Ascending aorta (tissue), 2 donors: ENCODE measurements at regions not wholly inside any gene's neighbourhood (a gene's known extent, or its start where the extent isn't known, plus 50 kb on each side); places are given as distances from the start of the nearest gene placed in this dataset.

Experiments
- DNase-seq, 2 donors: peaks; one replicate each; pipeline ENCODE4 v3.0.0-alpha.2; 2019; ENCODE audit warnings: low spot score in 2 of 2
- H3K27ac ChIP-seq, 2 donors: fragments of 200-600 bp; sonication (generic); one replicate each; pipeline ENCODE4 v1.5.1; 2016 to 2017; ENCODE audit warnings: mild to moderate bottlenecking in 1 of 2
- H3K27me3 ChIP-seq: fragments of 200-600 bp; sonication (generic); one replicate; pipeline ENCODE4 v1.5.1; 2017
- H3K36me3 ChIP-seq, 2 donors: fragments of 200-600 bp; sonication (generic); one replicate each; pipeline ENCODE4 v1.5.1; 2016
- H3K4me1 ChIP-seq, 2 donors: fragments of 200-600 bp; sonication (generic); one replicate each; pipeline ENCODE4 v1.5.1; 2016 to 2017; ENCODE audit warnings: mild to moderate bottlenecking in 1 of 2
- H3K4me3 ChIP-seq, 2 donors: fragments of 200-600 bp; sonication (generic); one replicate each; pipeline ENCODE4 v1.5.1; 2016 to 2017; ENCODE audit warnings: mild to moderate bottlenecking in 1 of 2
- H3K9me3 ChIP-seq, 2 donors: fragments of 200-600 bp; sonication (generic); one replicate each; pipeline ENCODE4 v1.5.1; 2016
- CTCF ChIP-seq, 3 experiments: fragments of 200-600 bp in 2 of 3; fragments of 450-650 bp in 1 of 3; sonication (generic) in 2 of 3; IDR thresholded peaks; one replicate each; pipeline ENCODE4 v1.5.1; 2016 to 2019; ENCODE audit warnings: antibody characterized with exemption in 3 of 3, mild to moderate bottlenecking in 1 of 3, moderate library complexity in 1 of 3
- intact Hi-C: fragments of 100-400 bp; cut with DNase I; formaldehyde crosslinking; loops from one replicate; pipeline ENCODE4 v1.15.1; 2023

GRCh38 chr5:168005093-168005492 lies 286.4 kb upstream of the WWC1 start:
- no peak for DNase-seq
- no peak overlapping the region for H3K4me3 ChIP-seq
- TF ChIP-seq CTCF (IDR thresholded peaks at IDR 0.05) = no peak
- no peaks in the 10 kb centered on the region for H3K9me3 ChIP-seq
- no peaks in the 10 kb centered on the region for H3K36me3 ChIP-seq
- intact Hi-C loops = no loop called here
- H3K27ac ChIP-seq = no peak overlapping the region
- no peaks in the 10 kb centered on the region for H3K4me1 ChIP-seq
- H3K27me3 ChIP-seq = no peaks in the 10 kb centered on the region

- no peaks in the 10 kb centered on the region for H3K9me3 ChIP-seq
- TF ChIP-seq CTCF (IDR thresholded peaks at IDR 0.05) = no peak
- no peak overlapping the region for H3K4me3 ChIP-seq
- intact Hi-C loops = no loop called here
- H3K36me3 ChIP-seq = no peaks in the 10 kb centered on the region
- no peak overlapping the region for H3K27ac ChIP-seq
- H3K27me3 ChIP-seq = no peaks in the 10 kb centered on the region
- no peaks in the 10 kb centered on the region for H3K4me1 ChIP-seq
- no peak for DNase-seq
Observed at GRCh38 chr5:168005936-168006335, 285.5 kb upstream of the WWC1 start.

- no peaks in the 10 kb centered on the region for H3K9me3 ChIP-seq
- no peaks in the 10 kb centered on the region for H3K36me3 ChIP-seq
- intact Hi-C loops = no loop called here
- H3K4me3 ChIP-seq = no peak overlapping the region
- no peak overlapping the region for H3K27ac ChIP-seq
- no peaks in the 10 kb centered on the region for H3K27me3 ChIP-seq
- no peak for TF ChIP-seq CTCF (IDR thresholded peaks at IDR 0.05)
- H3K4me1 ChIP-seq = no peaks in the 10 kb centered on the region
- no peak for DNase-seq
Observed at GRCh38 chr5:168006456-168007130, 284.9 kb upstream of the WWC1 start.

- H3K27ac ChIP-seq = no peak overlapping the region
- DNase-seq = no peak
- H3K36me3 ChIP-seq = no peaks in the 10 kb centered on the region
- no peaks in the 10 kb centered on the region for H3K4me1 ChIP-seq
- H3K4me3 ChIP-seq = no peak overlapping the region
- no peaks in the 10 kb centered on the region for H3K27me3 ChIP-seq
- H3K9me3 ChIP-seq = no peaks in the 10 kb centered on the region
- intact Hi-C loops = no loop called here
- TF ChIP-seq CTCF (IDR thresholded peaks at IDR 0.05) = no peak
Observed at GRCh38 chr5:168007286-168007685, 284.2 kb upstream of the WWC1 start.

- intact Hi-C loops = no loop called here
- no peak for TF ChIP-seq CTCF (IDR thresholded peaks at IDR 0.05)
- no peak overlapping the region for H3K4me3 ChIP-seq
- no peaks in the 10 kb centered on the region for H3K36me3 ChIP-seq
- H3K4me1 ChIP-seq = no peaks in the 10 kb centered on the region
- no peak overlapping the region for H3K27ac ChIP-seq
- no peaks in the 10 kb centered on the region for H3K27me3 ChIP-seq
- H3K9me3 ChIP-seq = no peaks in the 10 kb centered on the region
- DNase-seq = no peak
Observed at GRCh38 chr5:168008555-168008954, 282.9 kb upstream of the WWC1 start.

GRCh38 chr5:168011096-168011495 lies 280.3 kb upstream of the WWC1 start:
- Histone ChIP-seq H3K27me3 (no peaks in the 10 kb centered on the region), H3K4me3 (no peak overlapping the region), H3K36me3 (no peaks in the 10 kb centered on the region), H3K9me3 (no peaks in the 10 kb centered on the region), H3K4me1 (no peaks in the 10 kb centered on the region), H3K27ac (no peak overlapping the region)
- no peak for DNase-seq
- no peak for TF ChIP-seq CTCF (IDR thresholded peaks at IDR 0.05)
- intact Hi-C loops = no loop called here
